Breast epithelium (tissue), 3 donors: ENCODE measurements at regions not wholly inside any gene's neighbourhood (a gene's known extent, or its start where the extent isn't known, plus 50 kb on each side); places are given as distances from the start of the nearest gene placed in this dataset.

ENCODE experiments used
- CTCF ChIP-seq, 3 donors: fragments of 450-650 bp; IDR thresholded peaks; one replicate each; pipeline ENCODE4 v1.5.1; 2016 to 2017; ENCODE audit warnings: antibody characterized with exemption in 3 of 3, mild to moderate bottlenecking in 3 of 3, moderate library complexity in 3 of 3
- POLR2A ChIP-seq: fragments of 450-650 bp; IDR thresholded peaks from one replicate; pipeline ENCODE4 v1.6.1; 2016; ENCODE audit warnings: antibody characterized with exemption, mild to moderate bottlenecking, moderate library complexity
- POLR2AphosphoS5 ChIP-seq, 3 donors: sonication (generic); formaldehyde crosslinking; IDR thresholded peaks; one replicate each; pipeline ENCODE4 v1.6.1; 2017; ENCODE audit warnings: antibody characterized with exemption in 3 of 3

GRCh38 chr4:179182741-179183140, 1740.5 kb upstream of the AGA start:
- TF ChIP-seq CTCF (IDR thresholded peaks at IDR 0.05) (no peak), POLR2A (no peak), POLR2AphosphoS5 (IDR thresholded peaks at IDR 0.05) (no peak)
